CD14-positive monocyte (primary cell): ENCODE measurements at regions not wholly inside any gene's neighbourhood (a gene's known extent, or its start where the extent isn't known, plus 50 kb on each side); places are given as distances from the start of the nearest gene placed in this dataset.

Experiments
- DNase-seq, 3 donors: peaks; one replicate each; pipeline ENCODE4 v3.0.0-alpha.2; 2011 to 2022
- H2AFZ ChIP-seq: 2 replicates; pipeline ENCODE4 v1.6.0; 2012; ENCODE audit warnings: mild to moderate bottlenecking, low read depth, low read length, inconsistent platforms; ENCODE audit not compliant: insufficient read depth, poor library complexity, severe bottlenecking
- H3K27ac ChIP-seq, 2 donors: 1 replicate in 1 of 2; 2 replicates in 1 of 2; pipeline ENCODE4 v1.5.1; 2012 to 2013; ENCODE audit warnings: low read length in 2 of 2, control low read depth in 1 of 2, inconsistent platforms in 1 of 2, low read depth in 1 of 2, mild to moderate bottlenecking in 1 of 2
- H3K27me3 ChIP-seq, 2 donors: one replicate each; pipeline versions ENCODE4 v1.6.0 to v1.6.1; 2011 to 2013; ENCODE audit warnings: low read length in 2 of 2; ENCODE audit not compliant: control insufficient read depth in 2 of 2, insufficient read depth in 2 of 2
- H3K36me3 ChIP-seq, 2 donors: replicated peaks in 1 of 2; 1 replicate in 1 of 2; 2 replicates in 1 of 2; pipeline versions ENCODE4 v1.5.1 to v1.6.1; 2012 to 2013; ENCODE audit warnings: low read length in 2 of 2, control low read depth in 1 of 2, inconsistent platforms in 1 of 2, mild to moderate bottlenecking in 1 of 2; ENCODE audit not compliant: insufficient read depth in 2 of 2, control insufficient read depth in 1 of 2
- H3K4me1 ChIP-seq, 2 donors: 1 replicate in 1 of 2; 2 replicates in 1 of 2; pipeline versions ENCODE4 v1.5.1 to v1.6.1; 2012 to 2013; ENCODE audit warnings: low read length in 2 of 2, control low read depth in 1 of 2, inconsistent platforms in 1 of 2, mild to moderate bottlenecking in 1 of 2, moderate library complexity in 1 of 2; ENCODE audit not compliant: insufficient read depth in 2 of 2, control insufficient read depth in 1 of 2
- H3K4me2 ChIP-seq: replicated peaks from 2 replicates; pipeline ENCODE3; 2012; ENCODE audit warnings: low read length, moderate library complexity, mild to moderate bottlenecking; ENCODE audit not compliant: poor library complexity, severe bottlenecking; ENCODE audit errors: extremely low read depth
- H3K4me3 ChIP-seq, 3 experiments: fragments of 200-600 bp in 1 of 3; sonication (generic) in 1 of 3; replicated peaks in 1 of 3; 1 replicate in 2 of 3; 2 replicates in 1 of 3; pipeline ENCODE4 v1.5.1; 2011 to 2013; ENCODE audit warnings: low read length in 3 of 3, mild to moderate bottlenecking in 3 of 3, control low read depth in 2 of 3, low read depth in 2 of 3, inconsistent platforms in 1 of 3, moderate library complexity in 1 of 3
- H3K79me2 ChIP-seq: 2 replicates; pipeline ENCODE4 v1.6.0; 2012; ENCODE audit warnings: mild to moderate bottlenecking, control low read depth, inconsistent platforms, low read length, moderate library complexity; ENCODE audit not compliant: insufficient read depth
- H3K9ac ChIP-seq: 2 replicates; pipeline ENCODE4 v1.6.0; 2017; ENCODE audit warnings: low read length, mild to moderate bottlenecking; ENCODE audit not compliant: insufficient read depth, poor library complexity, severe bottlenecking
- H3K9me3 ChIP-seq, 2 donors: replicated peaks in 1 of 2; 1 replicate in 1 of 2; 2 replicates in 1 of 2; pipeline versions ENCODE4 v1.5.1 to v1.6.1; 2012 to 2013; ENCODE audit warnings: low read length in 2 of 2, control low read depth in 1 of 2; ENCODE audit not compliant: control insufficient read depth in 1 of 2, insufficient read depth in 1 of 2
- H4K20me1 ChIP-seq: 2 replicates; pipeline ENCODE4 v1.6.0; 2012; ENCODE audit warnings: mild to moderate bottlenecking, low read length, control low read depth, moderate library complexity; ENCODE audit not compliant: insufficient read depth
- H3K27ac Mint-ChIP-seq, 7 donors: one replicate each; pipeline ENCODE4 v1.8.0; 2020; ENCODE audit warnings: mild to moderate bottlenecking in 7 of 7, mixed read lengths in 7 of 7, moderate library complexity in 6 of 7, inconsistent platforms in 2 of 7
- H3K27me3 Mint-ChIP-seq, 3 donors: one replicate each; pipeline ENCODE4 v1.8.0; 2021 to 2022; ENCODE audit warnings: low read depth in 3 of 3, mild to moderate bottlenecking in 3 of 3, mixed read lengths in 3 of 3, moderate library complexity in 3 of 3, inconsistent platforms in 1 of 3
- H3K36me3 Mint-ChIP-seq, 2 donors: one replicate each; pipeline ENCODE4 v1.8.0; 2020; ENCODE audit warnings: mixed read lengths in 2 of 2, inconsistent platforms in 1 of 2, mild to moderate bottlenecking in 1 of 2
- H3K4me1 Mint-ChIP-seq: one replicate; pipeline ENCODE4 v1.8.0; 2020; ENCODE audit warnings: mild to moderate bottlenecking, mixed read lengths
- H3K4me3 Mint-ChIP-seq, 2 donors: one replicate each; pipeline ENCODE4 v1.8.0; 2020; ENCODE audit warnings: mild to moderate bottlenecking in 2 of 2, mixed read lengths in 2 of 2, moderate library complexity in 1 of 2
- H3K9me3 Mint-ChIP-seq, 7 donors: one replicate each; pipeline ENCODE4 v1.8.0; 2020 to 2022; ENCODE audit warnings: mixed read lengths in 7 of 7, mild to moderate bottlenecking in 6 of 7, moderate library complexity in 6 of 7, inconsistent platforms in 2 of 7
- CTCF ChIP-seq: fragments of 200-600 bp; IDR thresholded peaks from one replicate; pipeline ENCODE4 v1.8.0; 2022; ENCODE audit warnings: antibody characterized with exemption, mild to moderate bottlenecking
- WGBS: methylation state at CpG from one replicate; pipeline ENCODE4 v1.1.5; 2013; ENCODE audit warnings: missing lambda C conversion rate; ENCODE audit not compliant: insufficient coverage; 5-methylcytosine and 5-hydroxymethylcytosine counted together
- intact Hi-C, 2 donors: fragments of 100-400 bp; cut with micrococcal nuclease; formaldehyde crosslinking; loops; one replicate each; pipeline versions ENCODE4 v1.15.0 to v1.15.1; 2023

- Histone ChIP-seq H3K4me3 (no peak overlapping the region), H3K79me2 (no peaks in the 10 kb centered on the region), H3K4me1 (no peaks in the 10 kb centered on the region), H3K9me3 (peaks cover 0 to 4% of the 10 kb centered on the region in 2 donors), H3K4me2 (no peak overlapping the region), H3K9ac (no peak overlapping the region), H3K27ac (no peak overlapping the region), H4K20me1 (no peaks in the 10 kb centered on the region), H3K27me3 (no peaks in the 10 kb centered on the region), H3K36me3 (no peaks in the 10 kb centered on the region), H2AFZ (no peak overlapping the region)
- H3K4me3 Mint-ChIP-seq, result no peak overlapping the region
- no peak for TF ChIP-seq CTCF
- DNase-seq, result no peak
- WGBS, result 60% methylated on average over 1 of the region's 3 CpGs
- no peak overlapping the region for H3K27ac Mint-ChIP-seq
- no peaks in the 10 kb centered on the region for H3K36me3 Mint-ChIP-seq
- H3K4me1 Mint-ChIP-seq, result no peaks in the 10 kb centered on the region
- peaks cover 0 to 9% (median 5%) of the 10 kb centered on the region in 7 donors for H3K9me3 Mint-ChIP-seq
- H3K27me3 Mint-ChIP-seq, result peaks cover 0 to 1% (median 0%) of the 10 kb centered on the region in 3 donors
- intact Hi-C loops, result no loop called here
These were observed 386.7 kb downstream of the SPRY1 start for GRCh38 chr4:123783151-123783790.

- Histone ChIP-seq H3K4me2 (no peak overlapping the region), H2AFZ (no peak overlapping the region)
These were observed 387.3 kb downstream of the SPRY1 start for GRCh38 chr4:123783921-123784320.

More at GRCh38 chr4:123783921-123784320, 387.3 kb downstream of the SPRY1 start:
- no peaks in the 10 kb centered on the region for H3K36me3 ChIP-seq
- no peak overlapping the region for H3K27ac Mint-ChIP-seq
- no peaks in the 10 kb centered on the region for H3K27me3 ChIP-seq
- no peak overlapping the region for H3K4me3 Mint-ChIP-seq
- no peak overlapping the region for H3K9ac ChIP-seq
- H3K4me1 ChIP-seq, result no peaks in the 10 kb centered on the region
- no peaks in the 10 kb centered on the region for H3K36me3 Mint-ChIP-seq
- no peak overlapping the region for H3K27ac ChIP-seq
- H3K27me3 Mint-ChIP-seq, result peaks cover 0 to 2% (median 0%) of the 10 kb centered on the region in 3 donors
- no peak overlapping the region for H3K4me3 ChIP-seq
- no peak for DNase-seq
- no peaks in the 10 kb centered on the region for H3K9me3 ChIP-seq
- peaks cover 0 to 6% (median 0%) of the 10 kb centered on the region in 7 donors for H3K9me3 Mint-ChIP-seq
- no peaks in the 10 kb centered on the region for H4K20me1 ChIP-seq
- no peak for TF ChIP-seq CTCF
- intact Hi-C loops, result no loop called here
- no peaks in the 10 kb centered on the region for H3K79me2 ChIP-seq
- H3K4me1 Mint-ChIP-seq, result no peaks in the 10 kb centered on the region
